ENCODE measurements at regions not wholly inside any gene's neighbourhood (a gene's known extent, or its start where the extent isn't known, plus 50 kb on each side); places are given as distances from the start of the nearest gene placed in this dataset.

GRCh38 chr10:33073641-33074415 lies 115.8 kb upstream of the ITGB1 start:
- TF ChIP-seq, protein P1, sequence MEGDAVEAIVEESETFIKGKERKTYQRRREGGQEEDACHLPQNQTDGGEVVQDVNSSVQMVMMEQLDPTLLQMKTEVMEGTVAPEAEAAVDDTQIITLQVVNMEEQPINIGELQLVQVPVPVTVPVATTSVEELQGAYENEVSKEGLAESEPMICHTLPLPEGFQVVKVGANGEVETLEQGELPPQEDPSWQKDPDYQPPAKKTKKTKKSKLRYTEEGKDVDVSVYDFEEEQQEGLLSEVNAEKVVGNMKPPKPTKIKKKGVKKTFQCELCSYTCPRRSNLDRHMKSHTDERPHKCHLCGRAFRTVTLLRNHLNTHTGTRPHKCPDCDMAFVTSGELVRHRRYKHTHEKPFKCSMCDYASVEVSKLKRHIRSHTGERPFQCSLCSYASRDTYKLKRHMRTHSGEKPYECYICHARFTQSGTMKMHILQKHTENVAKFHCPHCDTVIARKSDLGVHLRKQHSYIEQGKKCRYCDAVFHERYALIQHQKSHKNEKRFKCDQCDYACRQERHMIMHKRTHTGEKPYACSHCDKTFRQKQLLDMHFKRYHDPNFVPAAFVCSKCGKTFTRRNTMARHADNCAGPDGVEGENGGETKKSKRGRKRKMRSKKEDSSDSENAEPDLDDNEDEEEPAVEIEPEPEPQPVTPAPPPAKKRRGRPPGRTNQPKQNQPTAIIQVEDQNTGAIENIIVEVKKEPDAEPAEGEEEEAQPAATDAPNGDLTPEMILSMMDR (IDR thresholded peaks at IDR 0.05) = no peak
- no peak for TF ChIP-seq POLR2A (IDR thresholded peaks at IDR 0.05)
